ENCODE measurements at regions not wholly inside any gene's neighbourhood (a gene's known extent, or its start where the extent isn't known, plus 50 kb on each side); places are given as distances from the start of the nearest gene placed in this dataset.

GRCh38 chr4:160283081-160283480 is 1180.2 kb downstream of the RAPGEF2 start:
- no peak for TF ChIP-seq EP300 (IDR thresholded peaks at IDR 0.05; ENCODE audit: low read depth)
- no peak for TF ChIP-seq POLR2AphosphoS5 (IDR thresholded peaks at IDR 0.05)
- no peak for TF ChIP-seq CTCF (IDR thresholded peaks at IDR 0.05)
- TF ChIP-seq POLR2A (IDR thresholded peaks at IDR 0.05): no peak
